LHCN-M2 (cell line): ENCODE measurements at regions not wholly inside any gene's neighbourhood (a gene's known extent, or its start where the extent isn't known, plus 50 kb on each side); places are given as distances from the start of the nearest gene placed in this dataset.
"Not testable (repeated sequence)": the region's sequence is repeated elsewhere in the genome, so short reads cannot be mapped to it uniquely, and the experiment has no call there.

ENCODE experiments used
- DNase-seq: peaks from one replicate; pipeline ENCODE4 v3.0.0-alpha.2; 2012; ENCODE audit warnings: low read depth

DNA sequence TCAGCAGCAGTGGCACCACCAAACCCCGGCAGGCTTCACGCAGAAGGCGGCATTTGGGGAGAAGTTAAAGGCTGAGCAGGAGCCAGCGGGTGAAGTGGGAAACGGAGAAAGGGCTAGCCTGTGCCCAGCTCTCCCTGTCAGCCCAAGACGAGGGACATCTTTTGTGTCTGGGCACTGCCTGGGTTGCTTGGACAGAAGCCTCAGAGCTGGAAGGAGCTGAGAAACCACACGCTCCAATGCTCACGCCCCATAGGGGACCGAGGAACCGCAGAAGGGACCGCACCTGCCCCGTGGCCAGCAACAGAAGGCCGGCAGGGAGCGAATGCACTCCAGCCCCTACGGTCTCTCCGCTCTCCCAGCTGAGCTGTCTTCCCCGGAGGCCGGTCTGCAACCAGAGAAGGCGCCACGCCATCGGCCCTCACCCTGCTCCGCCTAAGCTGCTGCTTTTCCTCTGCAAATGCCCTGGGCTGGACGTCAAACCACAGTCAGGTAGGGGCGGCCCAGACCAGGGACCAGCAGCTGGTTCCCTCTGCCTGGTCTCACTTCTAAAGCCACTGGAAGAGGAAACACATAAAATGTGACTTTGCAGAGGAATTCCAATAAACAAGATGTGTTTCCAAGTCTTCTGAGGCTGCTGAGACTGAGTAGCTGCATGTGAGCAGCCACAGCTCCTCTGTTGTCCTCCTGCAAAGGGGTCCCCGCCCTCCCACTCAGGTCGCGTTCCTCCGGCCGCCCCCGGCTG lies 182.4 kb upstream of the ZNF469 start:
- DNase-seq = not testable (repeated sequence)

DNA sequence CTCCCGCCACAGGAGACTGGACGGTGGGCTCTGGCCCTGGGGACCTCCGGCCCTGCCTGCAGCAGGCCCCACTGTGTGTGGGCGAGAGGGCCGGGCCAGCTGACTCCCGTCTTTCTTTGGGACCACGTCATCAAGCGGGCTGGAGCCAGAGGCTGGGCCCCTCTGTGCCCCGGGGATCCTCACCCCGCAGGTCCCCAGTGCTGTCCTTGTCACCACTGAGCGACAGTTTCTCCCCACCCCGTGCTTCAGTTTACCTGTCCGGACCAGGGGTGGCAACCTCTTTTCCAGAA lies 181.9 kb upstream of the ZNF469 start:
- DNase-seq = no peak

DNA sequence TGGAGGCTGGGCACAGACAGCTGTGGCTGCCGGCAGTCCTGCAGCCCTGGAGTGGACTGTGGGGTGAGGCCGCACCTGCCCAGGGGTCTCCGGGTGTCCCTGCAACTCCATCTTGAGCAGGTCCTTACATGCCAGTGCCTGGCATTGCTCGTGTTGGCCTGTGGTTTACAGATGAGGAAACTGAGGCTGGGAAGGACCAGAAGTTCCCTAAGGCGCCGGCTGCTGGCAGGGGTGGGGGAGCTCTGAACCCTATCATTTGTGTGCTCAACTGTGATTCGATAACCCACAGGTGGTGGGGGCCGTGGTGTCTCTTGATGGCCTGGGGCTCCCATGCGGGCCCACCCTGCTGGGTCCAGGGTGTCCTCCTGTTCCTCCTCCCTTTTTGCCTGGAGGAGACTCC lies 181.1 kb upstream of the ZNF469 start:
- DNase-seq = not testable (repeated sequence)

DNA sequence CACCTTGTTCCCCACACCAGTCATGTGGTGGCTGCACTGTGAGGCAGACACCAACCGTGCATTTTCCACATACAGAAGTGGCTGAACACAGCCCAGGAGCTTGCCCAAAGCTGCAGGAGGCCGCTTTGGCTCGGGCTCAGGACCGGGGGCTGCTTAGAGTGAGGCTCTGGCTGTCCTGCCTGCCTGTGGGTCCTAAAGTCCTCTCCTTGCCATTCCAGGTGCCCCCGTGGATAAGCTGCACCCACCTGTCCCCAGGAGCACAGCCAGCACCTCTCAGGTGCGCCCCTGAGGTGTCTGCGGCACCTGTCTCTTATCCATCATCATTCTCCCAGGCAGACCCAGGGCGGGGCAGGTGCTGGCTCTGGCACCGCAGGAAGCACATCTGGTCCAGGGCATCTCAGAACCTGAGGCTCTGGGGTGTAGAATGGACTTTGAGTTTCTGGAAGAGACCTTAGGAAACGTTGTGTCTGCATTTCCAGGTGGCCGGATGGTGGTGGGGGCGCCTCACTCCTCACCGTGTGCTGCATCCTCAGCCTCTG lies 180.5 kb upstream of the ZNF469 start:
- DNase-seq = no peak

DNA sequence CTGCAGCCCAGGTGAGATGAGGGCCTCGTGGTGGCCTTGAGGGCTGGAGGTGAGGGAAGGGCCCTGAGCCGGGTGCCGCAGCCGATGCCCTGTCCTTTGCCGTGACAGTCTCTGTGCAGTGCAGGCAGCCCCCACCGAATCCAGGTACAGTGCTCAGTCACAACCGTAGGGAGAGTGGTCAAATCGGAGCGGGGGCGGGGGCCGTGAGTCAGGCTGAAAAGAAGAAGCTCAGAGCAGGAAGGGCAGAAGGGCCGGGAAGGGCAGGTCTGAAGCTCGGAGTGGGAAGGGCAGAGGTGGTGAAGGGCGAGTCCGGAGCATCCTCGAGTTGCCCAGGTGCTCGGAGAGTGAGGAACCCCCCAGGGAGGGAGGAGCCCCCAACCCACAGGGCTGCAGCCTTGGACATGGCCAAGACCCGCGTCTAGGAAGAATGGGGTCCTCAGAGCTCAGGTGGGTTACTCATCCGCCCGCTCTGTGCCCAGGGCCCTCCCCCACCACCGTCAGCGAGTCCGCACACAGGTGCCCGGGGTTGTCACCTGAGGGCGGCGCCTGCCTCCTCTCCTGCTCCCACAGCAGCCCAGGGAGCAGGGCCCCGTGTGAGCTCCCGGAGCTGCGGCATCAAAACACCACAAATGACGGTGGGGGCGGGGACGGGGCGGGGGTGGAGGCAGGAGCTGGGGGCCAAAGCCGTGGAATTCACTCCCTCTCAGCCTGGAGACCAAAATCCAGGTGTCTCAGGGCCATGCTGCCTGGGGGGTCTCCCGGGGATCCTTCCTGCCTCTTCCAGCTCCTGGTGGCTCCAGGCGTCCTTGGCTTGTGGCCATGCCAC lies 179.7 kb upstream of the ZNF469 start:
- DNase-seq = not testable (repeated sequence)

DNA sequence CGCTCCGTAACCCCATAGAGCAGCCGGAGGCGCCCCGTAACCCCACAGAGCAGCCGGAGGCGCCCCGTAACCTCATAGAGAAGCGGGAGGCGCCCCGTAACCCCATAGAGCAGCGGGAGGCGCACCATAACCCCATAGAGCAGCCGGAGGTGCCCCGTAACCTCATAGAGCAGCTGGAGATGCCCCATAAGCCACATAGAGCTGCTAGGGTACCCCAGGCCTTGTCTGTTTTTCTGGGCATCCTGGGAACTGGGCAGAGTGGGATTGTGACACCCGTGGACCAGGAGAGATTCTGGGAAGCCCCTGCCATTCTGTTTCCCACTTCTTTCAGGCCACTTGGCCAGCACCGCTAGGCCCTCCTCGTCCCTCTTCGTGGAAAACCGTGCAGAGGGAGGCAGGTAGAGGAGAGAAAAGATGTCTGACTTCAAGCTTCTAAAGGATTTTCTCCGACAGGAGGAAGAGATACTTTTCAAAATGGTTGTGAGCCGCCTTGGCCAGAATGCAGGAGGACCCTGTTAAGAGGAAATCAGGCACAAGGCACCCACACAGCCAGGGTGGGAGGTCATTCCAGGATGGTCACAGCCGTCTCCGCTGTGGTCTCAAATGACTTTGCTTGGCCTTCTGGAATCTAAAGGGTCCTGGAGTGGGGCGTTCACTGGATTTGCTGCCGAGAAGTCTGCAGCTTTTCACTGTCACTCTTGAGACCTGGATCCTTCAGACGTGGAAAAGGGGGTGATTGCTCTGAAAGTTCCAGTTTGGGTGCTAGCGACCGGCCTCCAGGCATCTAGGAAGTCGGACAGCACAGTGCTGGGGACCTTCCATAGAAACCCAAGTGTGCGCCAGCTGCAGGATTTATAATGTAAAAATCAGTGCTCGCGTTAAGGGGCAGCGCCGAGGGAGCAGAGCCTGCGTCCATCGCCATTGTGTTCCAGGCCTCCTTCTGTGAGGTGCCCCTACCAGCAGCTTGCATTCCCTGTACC lies 178.3 kb upstream of the ZNF469 start:
- not testable (repeated sequence) for DNase-seq

DNA sequence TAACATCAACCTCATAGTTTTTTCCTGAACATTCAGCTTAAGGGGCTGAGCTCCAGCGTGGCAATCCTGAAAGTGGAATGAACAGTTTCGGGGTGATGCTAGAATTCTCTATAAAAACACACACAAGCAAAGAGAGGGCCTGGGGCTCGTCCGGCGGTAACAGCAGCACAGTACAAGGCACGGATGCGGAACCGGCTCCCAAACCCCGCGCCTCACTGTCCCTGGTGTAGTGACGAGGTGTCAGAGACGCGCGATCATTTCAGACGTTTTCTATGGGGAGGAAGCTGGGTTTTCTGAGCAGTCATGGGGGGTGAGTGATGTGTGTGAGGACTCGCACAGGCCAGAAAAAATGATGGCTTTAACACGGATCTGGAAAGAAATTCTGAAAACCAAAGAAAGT lies 177.3 kb upstream of the ZNF469 start:
- DNase-seq = not testable (repeated sequence)

DNA sequence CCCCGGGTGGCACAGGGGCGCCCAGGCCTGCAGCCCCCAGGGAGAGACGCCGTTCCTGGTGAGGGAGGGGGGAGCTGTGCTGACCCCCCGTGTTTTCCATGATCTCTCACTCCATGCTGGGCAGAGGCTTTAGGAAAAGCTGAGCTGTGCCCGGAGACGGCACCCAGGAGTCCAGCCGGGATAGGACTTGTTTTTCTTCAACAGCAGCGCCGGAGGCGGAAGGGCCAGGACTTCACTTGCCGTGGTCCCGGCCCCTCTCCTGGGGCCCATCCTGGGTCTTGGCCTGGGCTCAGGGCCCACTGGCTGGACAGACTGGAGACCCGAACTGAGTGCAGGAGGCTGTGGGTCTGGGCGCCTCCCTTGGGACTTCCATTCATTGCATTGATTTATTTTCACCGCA lies 176.8 kb upstream of the ZNF469 start:
- not testable (repeated sequence) for DNase-seq

DNA sequence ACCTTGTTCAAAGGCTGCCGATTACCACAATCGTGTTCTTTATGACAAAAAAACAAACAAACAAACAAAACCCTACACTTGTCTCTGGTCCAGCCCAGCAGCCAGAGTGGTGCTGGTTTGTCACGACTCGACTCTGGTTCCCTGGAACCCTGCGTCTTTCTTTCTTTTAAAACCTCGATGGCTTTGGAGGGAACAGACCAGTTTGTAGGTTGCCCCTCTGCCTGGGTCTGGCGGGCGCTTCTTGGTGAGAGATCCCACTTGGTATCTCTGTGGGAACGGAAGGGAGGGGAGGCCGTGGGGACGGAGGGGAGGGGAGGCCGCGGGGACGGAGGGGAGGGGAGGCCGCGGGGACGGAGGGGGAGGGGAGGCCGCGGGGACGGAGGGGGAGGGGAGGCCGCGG lies 176.2 kb upstream of the ZNF469 start:
- DNase-seq = not testable (repeated sequence)

DNA sequence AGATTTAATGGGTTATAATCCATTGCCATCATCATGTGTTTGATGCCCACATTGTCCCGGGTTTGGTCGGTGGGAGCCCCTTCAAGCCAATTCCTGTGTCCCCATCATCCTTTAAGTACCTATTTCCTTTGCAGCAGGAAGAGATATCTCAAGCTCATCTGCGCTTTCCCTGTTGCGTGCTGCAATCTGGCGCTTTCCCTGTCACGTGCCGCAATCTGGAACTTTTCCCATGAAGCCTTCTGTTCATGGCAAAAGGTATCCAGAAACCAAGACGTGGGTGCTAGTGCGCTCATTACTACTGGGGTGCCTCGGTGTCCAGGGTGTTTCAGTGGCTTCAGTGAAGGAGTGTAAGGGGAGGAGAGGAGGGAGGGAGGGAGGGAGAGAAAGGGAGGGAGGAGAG lies 174.6 kb upstream of the ZNF469 start:
- no peak for DNase-seq

DNA sequence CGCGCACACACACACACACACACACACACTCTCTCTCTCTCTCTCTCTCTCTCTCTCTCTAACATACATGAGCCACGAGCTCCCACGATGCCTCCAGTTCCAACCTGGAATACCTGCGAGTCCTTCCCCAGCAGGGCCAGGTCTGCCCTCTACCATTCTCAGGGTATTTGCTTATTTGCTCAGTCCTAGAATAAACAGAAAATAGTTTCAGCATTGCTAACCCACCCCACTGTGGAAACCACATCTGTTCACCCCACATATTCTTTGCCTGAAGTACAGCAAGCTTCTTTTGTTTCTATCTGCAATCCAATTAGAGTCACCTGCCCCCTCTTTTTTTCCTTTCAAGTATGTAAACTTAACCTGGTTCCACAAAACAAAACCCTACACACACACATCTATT lies 174.0 kb upstream of the ZNF469 start:
- DNase-seq = not testable (repeated sequence)

DNA sequence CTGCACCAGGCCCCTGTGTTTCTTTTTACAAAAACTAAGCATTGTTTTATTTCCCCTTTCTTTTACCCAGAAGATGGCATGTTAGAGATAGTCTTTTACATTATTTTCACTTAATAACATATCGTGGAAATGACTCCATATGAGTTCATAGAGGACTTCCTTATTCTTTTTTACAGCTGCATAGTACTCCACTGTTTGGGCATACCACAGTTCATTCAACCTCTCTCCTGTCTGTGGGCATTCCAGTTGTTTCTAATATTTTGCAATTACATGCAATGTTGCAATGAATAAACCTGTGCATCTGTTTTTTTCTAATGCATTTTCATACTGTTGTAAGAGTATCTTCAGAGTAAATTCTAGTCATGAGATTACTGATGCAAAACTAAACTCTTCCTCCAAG lies 173.2 kb upstream of the ZNF469 start:
- not testable (repeated sequence) for DNase-seq

DNA sequence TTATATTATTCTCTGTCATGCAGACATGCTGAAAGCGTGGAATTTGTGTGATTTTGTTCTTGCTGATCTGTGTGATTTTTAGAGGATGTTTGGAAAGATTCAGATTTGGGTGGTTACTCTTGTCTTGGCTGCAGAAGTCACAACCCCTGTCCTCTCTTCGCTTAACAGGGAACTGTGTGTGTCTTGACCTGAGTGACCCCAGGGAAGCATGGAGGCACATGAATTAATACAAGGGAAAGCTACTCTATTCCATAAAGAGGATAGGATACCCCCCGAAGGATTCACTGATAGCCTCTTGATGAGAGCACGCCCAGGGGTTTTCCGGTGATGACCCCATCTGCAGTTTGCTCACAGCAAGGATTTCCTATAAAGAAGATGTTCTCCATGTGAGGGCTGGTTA lies 168.8 kb upstream of the ZNF469 start:
- DNase-seq = not testable (repeated sequence)

DNA sequence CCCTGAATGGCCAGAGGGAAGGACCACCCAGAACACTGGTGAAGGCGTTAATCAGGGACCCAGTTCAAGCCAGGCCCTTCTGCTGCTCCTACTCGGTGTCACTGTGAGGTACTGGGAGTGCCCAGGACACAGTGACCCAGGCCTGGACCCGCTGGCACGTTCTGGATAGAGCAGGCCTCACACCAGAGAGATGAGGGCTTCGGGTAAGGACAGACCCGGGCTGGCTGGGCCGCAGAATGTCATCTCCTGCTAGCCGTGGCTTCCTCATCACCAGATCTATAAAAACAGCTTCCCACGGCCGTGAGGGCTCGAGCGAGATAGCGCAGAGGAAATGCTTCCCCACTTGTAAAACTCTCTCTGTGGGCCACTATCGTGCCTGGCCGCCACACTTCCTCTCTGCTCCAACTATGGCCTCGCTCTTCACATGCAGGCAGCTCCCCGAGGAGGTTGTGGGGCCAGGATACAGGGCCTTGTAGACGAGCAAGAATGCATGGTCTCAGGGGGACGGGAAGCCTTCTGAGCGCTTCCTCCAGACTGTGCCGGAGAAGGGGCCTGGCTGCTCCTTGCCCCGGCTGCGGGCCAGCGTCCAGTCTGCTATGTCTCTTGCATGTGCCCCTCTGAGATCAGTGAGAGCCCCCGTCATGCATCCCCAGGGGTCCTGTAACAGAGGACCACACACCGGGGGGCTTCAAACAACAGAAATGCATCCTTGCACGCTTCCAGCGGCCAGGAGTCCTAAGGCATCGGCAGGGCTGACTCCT lies 161.6 kb upstream of the ZNF469 start:
- DNase-seq = not testable (repeated sequence)

DNA sequence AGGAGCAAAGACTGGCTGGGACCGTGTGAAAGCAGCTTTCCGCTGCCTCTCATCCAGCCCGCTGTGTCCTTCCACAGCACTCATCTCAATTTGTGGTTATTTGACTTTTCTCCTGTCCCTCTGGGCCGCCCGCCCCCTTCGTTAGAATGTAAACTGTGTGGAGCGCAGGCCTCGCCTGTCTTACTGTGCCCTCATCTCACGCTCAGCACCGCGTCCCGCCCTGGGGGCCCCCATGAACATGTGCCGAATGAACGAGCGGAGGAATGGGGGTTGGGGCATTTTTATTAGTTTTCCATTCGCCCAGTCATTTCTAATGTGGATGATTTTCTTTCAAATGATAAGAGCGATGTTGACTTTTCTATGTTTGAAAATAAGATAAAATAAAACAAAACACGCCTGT lies 159.1 kb upstream of the ZNF469 start:
- DNase-seq = not testable (repeated sequence)

DNA sequence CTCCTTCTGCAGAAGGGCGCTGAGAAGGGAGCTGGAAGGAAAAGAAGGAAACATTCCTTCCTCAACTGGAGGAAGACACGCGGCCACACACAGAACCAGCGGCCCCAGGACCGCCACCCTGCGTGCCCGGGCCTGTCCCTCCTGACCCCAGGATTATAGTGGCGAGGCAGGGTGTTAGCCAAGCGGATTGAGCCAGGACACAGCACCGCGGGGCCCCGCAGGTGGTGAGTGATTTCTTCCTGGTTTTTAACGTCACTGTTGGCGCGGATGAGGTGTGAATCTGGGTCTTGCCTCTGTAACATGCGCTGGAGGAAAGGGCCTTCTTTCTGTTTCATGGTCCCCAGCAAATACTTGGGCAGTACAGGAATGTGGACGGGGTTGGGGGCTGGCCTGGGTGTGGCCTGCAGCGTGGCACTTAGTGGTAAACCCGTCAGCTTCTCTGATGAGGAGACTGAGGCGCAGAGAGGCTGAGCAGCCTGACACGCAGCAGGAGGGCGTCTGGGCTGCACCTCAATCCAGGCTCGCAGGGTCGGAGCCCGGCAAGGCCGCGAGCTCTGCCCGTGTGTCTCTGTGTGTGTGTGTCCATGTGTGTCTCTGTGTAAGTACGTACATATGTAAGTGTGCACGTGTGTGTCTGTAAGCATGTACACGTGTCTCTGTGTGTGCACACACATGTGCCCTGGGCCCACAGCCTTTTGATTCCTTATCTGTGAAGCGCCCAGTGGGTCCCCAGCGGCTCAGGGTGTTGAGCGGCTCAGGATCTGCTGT lies 158.4 kb upstream of the ZNF469 start:
- not testable (repeated sequence) for DNase-seq

DNA sequence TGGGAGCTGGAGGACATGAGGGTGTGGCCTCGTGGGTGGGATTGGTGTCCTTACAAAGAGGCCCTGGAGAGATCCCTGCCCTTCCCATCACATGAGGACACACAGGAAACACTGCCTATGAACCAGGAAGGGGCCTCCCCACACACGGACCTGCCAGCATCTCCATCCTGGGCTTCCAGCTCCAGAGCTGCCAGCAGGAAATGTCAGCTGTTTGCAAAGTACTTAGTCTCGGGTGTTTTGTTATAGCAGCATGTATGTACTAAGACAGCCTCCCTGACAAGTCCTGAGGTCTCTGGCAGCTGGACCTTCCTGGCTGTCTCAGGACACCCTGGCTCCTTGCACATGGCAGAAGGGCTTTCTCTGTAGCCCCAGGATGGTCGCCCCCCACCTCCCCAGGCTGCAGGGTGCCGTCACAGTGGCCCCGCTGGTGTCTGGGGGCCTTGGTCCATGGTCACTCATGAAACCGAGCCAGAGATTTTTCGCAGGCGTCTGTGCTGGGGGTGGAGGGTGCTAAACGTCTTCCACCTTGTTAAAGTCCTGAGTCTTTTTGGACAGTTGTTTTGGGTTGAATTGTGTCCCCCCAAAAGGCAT lies 157.0 kb upstream of the ZNF469 start:
- DNase-seq = not testable (repeated sequence)

DNA sequence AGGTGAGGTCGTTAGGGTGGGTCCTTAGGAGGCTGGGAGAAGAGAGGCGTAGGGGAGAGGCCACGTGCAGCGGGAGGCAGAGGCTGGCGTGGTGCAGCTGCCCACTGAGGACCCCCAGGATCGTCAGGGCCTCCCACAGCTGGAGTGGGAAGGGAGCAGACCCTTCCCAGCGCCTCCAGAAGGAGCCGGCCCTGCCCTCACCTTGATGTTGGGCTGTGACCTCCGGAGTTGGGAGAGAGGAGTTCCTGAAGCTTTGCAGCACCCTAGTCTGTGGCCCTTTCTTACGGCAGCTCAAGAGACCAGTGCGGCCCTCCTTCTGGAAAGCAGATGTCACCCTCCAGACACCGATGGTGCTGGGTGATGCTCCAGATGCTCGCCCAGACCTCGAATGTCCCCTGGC lies 156.5 kb upstream of the ZNF469 start:
- DNase-seq = not testable (repeated sequence)

DNA sequence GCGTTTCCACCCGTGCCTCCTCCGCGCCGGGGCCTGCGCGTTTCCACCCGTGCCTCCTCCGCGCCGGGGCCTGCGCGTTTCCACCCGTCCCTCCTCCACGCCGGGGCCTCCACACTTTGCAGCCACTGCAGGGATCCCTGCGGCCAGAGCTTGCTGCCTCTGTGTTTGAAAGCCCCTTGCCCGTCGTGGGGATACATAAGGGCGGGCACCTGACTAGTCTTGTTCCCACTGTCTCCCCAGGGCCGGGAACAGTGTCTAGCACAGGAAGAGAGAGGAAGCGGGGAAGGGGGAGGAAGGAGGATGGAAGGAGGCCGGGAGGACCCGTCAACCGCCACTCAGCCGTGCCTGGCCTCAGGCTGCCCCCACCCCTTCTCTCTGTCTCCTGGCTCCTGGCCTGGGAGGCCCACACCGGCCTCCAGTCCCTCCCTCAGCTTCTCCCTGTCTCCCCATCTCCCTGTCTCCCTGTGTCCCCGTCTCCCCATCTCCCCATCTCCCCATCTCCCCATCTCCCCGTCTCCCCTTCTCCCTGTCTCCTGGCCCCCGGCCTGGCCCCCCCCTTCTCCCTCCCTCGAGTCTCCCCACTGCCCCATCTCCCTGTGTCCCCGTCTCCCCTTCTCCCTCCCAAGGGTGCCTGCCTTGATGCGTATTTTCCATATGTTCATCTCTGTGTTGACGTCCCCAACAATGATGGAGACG lies 155.6 kb upstream of the ZNF469 start:
- DNase-seq = not testable (repeated sequence)
